SIG-M5 treated with dmso at 0.1 percent for 504 hours (cell line): ENCODE measurements at regions not wholly inside any gene's neighbourhood (a gene's known extent, or its start where the extent isn't known, plus 50 kb on each side); places are given as distances from the start of the nearest gene placed in this dataset.

Source experiments
- DNase-seq: peaks from one replicate; lab custom pipeline; 2025; ENCODE audit not compliant: unreplicated experiment; lab: John Stamatoyannopoulos, UW

DNA sequence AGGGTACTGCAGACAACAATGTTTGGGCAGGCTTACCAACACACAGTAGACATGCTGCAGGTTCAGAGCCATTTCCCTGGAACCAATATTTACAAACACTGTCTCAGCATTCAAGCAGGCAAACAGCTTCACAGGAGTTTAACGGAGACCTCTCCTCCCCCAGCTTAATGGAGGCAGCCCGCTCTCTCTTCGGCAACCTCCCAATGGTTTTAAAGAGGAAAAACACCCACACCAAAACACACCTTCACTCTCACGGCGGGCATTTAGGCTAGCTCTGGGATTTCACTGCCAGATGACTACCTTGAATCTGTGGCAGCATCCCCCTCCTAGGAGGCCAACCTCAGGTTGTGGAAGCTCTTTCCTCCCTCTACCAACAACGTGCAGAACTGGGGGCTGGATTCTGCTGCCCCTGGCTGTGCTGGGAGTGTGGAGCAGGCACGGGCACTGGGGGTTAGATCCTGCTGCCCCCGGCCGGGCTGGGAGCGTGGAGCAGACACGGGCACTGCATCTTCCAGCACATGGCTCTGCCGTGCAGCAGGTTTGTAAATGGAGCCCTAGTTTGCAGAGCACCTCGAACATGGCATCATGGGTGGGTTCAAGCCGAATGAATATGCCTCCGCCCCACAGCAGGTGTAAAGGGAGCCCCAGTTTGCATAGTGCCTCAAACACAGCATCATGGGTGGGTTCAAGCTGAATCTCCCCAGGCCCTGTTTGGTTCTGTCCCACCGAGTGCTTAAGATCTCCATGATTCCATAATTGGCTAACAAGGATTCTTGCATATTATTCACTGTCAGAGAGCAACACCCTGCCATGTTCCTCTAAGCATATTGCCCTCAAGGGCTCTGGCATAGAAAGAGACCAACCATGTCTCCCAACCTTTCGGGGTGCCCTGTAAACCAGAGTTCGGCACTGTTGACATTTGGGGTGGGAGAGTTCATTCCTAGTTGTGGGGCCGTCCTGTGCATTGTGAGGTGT lies 86.4 kb downstream of the RBFOX3 start:
- no peak for DNase-seq

DNA sequence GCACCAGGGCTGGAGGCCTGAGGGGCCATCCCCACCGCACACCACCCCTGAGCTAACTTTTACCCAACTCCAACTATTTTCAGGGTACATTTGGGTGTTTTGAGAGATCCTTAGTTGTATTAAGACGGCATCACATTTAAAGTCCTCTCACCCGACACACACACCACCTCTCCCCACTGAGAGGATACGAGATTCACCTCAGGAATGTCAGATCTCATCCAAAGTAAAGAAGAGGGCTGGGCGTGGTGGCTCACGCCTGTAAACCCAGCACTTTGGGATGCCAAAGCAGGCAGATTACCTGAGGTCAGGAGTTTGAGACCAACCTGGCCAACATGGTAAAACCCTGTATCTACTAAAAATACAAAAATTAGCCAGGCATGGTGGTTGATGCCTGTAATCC lies 88.4 kb downstream of the RBFOX3 start:
- DNase-seq = no peak

DNA sequence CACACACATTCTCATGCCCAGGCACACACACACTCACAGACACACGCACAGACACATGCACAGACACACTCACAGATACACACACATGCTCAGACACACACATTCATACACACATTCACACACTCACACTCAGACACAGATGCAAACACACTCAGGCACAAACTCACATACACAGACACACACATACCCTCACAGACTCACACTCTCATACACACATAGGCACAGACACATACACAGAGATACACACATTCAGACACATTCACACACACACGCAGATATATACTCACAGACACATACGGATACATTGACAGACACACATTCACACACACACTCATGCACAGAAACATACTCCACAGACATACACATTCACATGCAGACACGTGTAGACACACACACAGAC lies 89.6 kb downstream of the RBFOX3 start:
- no peak for DNase-seq

GRCh38 chr17:79520167-79521165 lies 90.4 kb downstream of the RBFOX3 start:
- DNase-seq = no peak

DNA sequence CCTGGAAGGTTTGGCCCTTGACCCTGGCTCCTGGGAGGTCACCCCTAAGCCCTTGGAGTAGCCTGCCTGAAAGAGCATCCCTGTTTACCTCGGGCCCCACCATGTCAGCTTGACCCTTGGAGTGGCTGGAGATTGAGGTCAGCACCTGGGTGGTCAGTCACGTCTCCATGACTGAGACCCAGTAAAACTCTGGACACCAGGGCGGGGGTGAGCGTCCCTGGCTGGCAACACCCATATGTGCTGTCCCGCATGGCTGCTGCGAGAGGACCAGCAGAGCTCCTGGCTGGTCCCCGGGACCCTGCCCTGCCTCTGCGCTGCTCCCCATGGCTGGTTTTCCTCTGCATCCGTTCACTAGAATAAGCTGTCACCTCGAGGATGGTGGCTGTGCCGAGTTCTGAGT lies 91.2 kb downstream of the RBFOX3 start:
- DNase-seq = no peak

- no peak for DNase-seq
Measured at GRCh38 chr17:79518585-79519523, 92.0 kb downstream of the RBFOX3 start.

- DNase-seq = no peak
Measured at GRCh38 chr17:79517827-79518584, 92.8 kb downstream of the RBFOX3 start.

DNA sequence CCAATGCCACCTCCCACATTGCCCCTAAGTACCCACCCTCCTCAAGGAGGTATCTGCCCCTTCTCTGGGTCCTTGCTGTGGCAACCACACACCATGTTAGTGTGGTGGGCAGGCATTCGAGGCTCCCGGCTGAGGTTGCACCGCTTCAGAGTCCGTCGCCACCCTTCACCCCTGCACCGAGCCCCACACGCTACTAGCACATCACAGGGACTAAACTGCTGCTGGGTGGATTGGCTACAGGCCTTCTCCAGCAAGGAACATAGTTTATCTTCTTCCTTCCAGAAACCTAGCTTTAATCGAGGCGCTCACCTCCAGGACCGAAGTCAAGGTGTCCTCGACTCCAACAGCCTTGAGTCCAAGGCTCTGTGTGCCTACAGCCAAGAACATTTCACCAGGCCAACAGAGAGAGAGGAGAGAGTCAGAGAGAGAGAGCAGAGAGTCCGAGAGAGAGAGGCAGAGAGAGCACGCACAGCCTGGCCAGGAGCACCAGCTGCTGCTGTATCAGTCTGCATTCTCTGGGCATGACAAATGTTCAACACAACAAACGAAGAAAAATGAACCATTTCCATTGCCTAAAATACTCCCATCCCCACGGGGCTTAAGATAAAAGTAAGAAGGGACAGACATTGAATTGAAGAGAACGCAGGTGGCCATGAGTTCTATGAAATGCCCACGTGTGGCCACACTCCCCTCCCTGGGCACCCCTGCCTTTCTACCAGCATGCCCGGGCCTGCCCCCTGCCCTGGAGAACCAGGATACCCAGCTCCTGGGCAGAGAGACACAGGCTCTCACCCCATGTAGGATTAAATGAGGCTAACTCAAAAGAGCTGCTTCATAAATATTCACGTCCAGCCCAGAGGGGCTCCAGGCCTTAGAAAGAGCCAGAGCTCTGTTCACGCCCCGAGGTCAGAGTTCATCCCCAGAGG lies 94.9 kb downstream of the RBFOX3 start:
- no peak for DNase-seq

DNA sequence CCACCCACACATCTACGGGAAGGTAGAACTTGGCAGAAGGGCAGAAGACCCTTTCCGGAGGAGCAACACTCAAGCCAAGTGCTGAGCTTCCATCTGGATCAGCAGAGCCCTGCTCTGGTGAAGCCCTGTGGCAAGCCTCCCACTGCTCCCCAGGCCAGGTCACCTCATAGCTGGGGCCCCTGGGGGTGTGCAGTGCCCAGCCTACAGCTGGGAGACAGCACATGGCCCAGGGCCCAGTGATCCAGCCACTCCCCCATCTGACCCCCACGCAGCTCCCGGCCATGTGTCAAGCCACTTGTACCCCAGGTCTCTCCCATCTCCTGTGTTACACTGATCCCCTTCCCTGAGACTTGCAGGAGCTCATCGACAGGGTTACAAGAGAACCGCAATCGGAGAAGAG lies 95.7 kb downstream of the RBFOX3 start:
- DNase-seq = no peak

- no peak for DNase-seq
Measured at GRCh38 chr17:79513820-79514535, 96.9 kb downstream of the RBFOX3 start.

DNA sequence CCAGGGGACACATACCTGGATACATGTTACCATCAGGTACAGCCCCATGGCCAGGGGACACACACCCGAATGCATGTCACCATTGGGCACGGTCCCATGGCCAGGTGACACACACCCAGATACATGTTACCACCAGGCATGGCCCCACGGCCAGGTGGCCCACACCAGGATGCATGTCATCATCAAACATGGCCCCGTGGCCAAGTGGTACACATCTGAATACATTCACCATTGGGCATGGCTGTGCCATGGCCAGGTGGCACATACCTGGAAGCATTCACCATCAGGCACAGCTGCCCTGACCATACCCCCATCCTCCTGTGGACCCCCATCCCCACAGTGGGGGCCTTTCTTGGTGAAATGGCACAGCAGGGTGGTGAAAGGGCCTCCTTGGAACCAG lies 97.6 kb downstream of the RBFOX3 start:
- no peak for DNase-seq

- no peak for DNase-seq
Measured at GRCh38 chr17:79511471-79511870, 99.4 kb downstream of the RBFOX3 start.

DNA sequence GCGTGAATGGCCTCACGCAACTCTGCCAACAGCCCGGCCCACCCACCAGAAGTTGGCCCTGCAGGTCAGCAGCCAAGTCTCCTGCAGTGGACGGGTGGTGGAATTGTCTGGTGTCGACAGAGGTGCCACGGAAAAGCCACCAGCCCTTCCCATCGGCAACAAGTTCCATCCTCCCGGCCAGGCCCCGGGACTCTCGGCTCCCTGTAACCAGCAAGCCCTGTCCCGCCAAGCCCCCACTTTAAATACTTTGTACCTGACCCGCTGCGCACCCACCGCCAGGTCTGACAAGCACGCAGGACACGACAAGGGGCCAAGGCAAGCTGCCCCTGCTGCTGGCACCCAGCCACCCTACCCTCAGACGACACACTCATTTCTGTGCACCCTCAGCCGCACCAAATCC lies 100.8 kb downstream of the RBFOX3 start:
- no peak for DNase-seq

DNA sequence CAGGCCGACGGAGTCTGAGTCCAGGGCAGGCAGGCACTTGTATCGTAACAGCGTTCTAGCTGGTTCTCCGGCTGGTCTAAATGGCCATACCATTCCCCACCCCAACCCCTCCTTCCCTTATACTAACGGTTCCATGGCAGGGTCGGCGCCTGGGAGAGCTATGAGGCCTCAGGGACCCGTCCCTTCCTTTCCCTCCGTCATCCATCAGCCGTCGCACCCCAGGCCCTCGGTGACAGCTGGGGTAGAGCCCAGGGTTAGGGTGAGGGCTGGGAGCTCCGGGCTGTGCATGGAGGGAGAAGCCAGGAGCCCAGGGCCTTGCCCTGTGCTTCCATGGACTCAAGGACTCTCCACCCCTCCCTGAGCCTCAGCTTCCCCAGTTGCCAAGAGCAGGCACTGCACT lies 101.4 kb downstream of the RBFOX3 start:
- DNase-seq = no peak

GRCh38 chr17:79509008-79509407 lies 101.8 kb downstream of the RBFOX3 start:
- DNase-seq = no peak

DNA sequence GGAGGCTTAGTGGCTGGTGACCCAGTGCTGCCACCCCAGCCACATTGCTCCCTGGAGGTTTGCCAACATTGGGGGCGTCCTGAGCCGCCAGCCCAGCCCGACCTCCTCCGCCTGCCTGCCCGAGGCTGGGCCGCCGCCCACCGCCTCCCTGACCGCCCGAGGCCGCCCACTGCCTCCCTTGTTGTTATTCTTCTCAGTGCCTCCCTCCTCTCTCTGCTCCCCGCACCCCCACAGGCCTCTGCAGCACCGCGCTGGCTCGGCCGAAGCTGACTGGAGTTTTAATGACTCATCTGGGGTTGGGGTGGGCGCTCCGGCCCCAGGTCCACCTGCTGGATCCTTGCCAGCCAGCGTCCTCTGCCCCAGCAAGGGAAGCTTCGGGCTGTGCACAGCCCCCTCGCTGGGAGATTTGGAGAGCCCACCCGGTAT lies 102.5 kb downstream of the RBFOX3 start:
- DNase-seq = no peak

DNA sequence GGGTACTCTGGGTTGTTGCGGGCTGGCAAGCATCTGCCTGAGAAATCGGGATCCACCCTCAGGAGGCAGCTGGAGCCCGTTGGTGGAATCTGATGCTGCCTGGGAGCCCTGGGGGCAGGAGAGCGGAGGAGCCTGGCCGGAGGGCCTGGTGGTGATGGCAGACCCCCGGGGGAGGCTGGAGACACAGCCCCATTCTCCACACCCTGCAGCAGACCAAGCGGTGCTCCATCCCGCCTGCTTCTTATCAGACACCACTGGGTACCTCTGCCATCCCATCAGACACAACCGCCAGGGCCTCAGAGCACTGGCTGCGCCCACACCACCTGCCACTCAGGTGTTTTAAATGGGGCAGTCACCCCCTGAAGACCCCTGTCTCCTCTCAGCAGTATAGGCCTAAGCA lies 103.9 kb downstream of the RBFOX3 start:
- no peak for DNase-seq
